ENCODE measurements at regions not wholly inside any gene's neighbourhood (a gene's known extent, or its start where the extent isn't known, plus 50 kb on each side); places are given as distances from the start of the nearest gene placed in this dataset.

GRCh38 chr15:46548989-46549388 is 914.2 kb downstream of the SQOR start:
- POLR2A ChIA-PET, result no interaction called here
- CTCF ChIA-PET, result no interaction called here
- no peak overlapping the region for H3K27ac Mint-ChIP-seq
- H3K4me3 Mint-ChIP-seq, result no peak overlapping the region
- intact Hi-C loops (cut with DNase I, micrococcal nuclease), result no loop called here
- H3K27me3 Mint-ChIP-seq, result no peaks in the 10 kb centered on the region
- DNase-seq (no peak), ATAC-seq (no peak)
- H3K36me3 Mint-ChIP-seq (ENCODE audit: low read depth), result no peaks in the 10 kb centered on the region
- peaks cover 6% of the 10 kb centered on the region for H3K9me3 Mint-ChIP-seq (ENCODE audit: low read depth)
- no peaks in the 10 kb centered on the region for H3K4me1 Mint-ChIP-seq

GRCh38 chr15:46552316-46552715 is 917.5 kb downstream of the SQOR start:
- Mint-ChIP-seq H3K4me1 (no peaks in the 10 kb centered on the region), H3K27me3 (no peaks in the 10 kb centered on the region), H3K27ac (no peak overlapping the region), H3K4me3 (no peak overlapping the region), H3K36me3 (ENCODE audit: low read depth) (no peaks in the 10 kb centered on the region), H3K9me3 (ENCODE audit: low read depth) (peaks cover 6% of the 10 kb centered on the region)
- no peak for ATAC-seq
- intact Hi-C loops (cut with DNase I, micrococcal nuclease), result no loop called here
- CTCF ChIA-PET, result no interaction called here
- no peak for DNase-seq
- POLR2A ChIA-PET, result no interaction called here

DNA sequence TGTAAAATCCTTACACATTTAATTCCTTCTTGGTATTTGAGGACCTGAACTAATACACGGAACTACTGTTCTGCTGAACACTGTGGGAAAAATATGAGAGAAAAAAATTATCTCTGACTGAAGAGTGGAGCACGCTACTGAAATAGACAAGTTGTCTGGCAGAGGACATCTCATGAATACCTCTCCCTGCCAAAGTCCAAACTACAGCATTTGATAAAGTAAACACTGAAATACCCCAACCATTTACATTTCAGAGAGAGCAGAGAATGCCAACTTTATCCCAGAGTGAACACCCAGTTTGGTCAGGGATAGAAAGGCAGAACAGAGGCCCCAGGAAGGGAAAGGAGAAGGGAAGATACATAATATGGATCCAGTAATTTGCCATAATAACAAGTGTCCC is 920.7 kb downstream of the SQOR start:
- Mint-ChIP-seq H3K36me3 (ENCODE audit: low read depth) (no peaks in the 10 kb centered on the region), H3K4me3 (no peak overlapping the region), H3K27me3 (no peaks in the 10 kb centered on the region), H3K9me3 (ENCODE audit: low read depth) (no peaks in the 10 kb centered on the region), H3K27ac (no peak overlapping the region), H3K4me1 (no peaks in the 10 kb centered on the region)
- ChIA-PET CTCF (no interaction called here), POLR2A (no interaction called here)
- intact Hi-C loops (cut with DNase I, micrococcal nuclease), result no loop called here
- no peak for ATAC-seq
- no peak for DNase-seq

DNA sequence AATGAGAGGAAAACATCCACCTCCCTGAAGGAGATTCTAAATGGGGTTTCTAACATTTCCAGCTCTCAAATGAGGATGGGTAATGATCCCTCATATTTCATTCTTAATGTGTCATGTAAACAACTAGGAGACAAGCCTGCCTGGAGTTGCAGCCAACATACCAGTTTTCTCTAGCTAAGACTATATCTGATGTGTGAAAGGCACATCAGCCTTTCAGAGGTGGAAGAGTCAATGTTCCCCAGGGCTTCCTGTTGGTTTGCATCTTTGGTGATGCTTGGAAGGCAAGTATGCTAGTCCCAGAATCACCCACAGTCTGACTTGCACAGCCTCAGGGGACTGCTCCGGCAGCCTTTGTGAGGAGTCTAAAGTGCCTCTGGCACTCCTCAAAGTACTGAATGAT is 921.2 kb downstream of the SQOR start:
- CTCF ChIA-PET, result no interaction called here
- no peaks in the 10 kb centered on the region for H3K36me3 Mint-ChIP-seq (ENCODE audit: low read depth)
- POLR2A ChIA-PET, result no interaction called here

GRCh38 chr15:46556559-46557379 is 921.9 kb downstream of the SQOR start:
- H3K4me3 Mint-ChIP-seq, result no peak overlapping the region
- no peak overlapping the region for H3K27ac Mint-ChIP-seq
- H3K27me3 Mint-ChIP-seq, result no peaks in the 10 kb centered on the region
- no peak for ATAC-seq
- peaks cover 5% of the 10 kb centered on the region for H3K9me3 Mint-ChIP-seq (ENCODE audit: low read depth)
- intact Hi-C loops (cut with DNase I, micrococcal nuclease), result no loop called here
- no peaks in the 10 kb centered on the region for H3K36me3 Mint-ChIP-seq (ENCODE audit: low read depth)
- ChIA-PET POLR2A (no interaction called here), CTCF (no interaction called here)
- DNase-seq, result no peak
- H3K4me1 Mint-ChIP-seq, result no peaks in the 10 kb centered on the region

More for the DNA sequence above, 921.2 kb downstream of the SQOR start:
- DNase-seq (no peak), ATAC-seq (no peak)
- Mint-ChIP-seq H3K27ac (no peak overlapping the region), H3K4me1 (no peaks in the 10 kb centered on the region), H3K27me3 (no peaks in the 10 kb centered on the region), H3K9me3 (ENCODE audit: low read depth) (peaks cover 1% of the 10 kb centered on the region), H3K4me3 (no peak overlapping the region)
- intact Hi-C loops (cut with DNase I, micrococcal nuclease), result no loop called here

DNA sequence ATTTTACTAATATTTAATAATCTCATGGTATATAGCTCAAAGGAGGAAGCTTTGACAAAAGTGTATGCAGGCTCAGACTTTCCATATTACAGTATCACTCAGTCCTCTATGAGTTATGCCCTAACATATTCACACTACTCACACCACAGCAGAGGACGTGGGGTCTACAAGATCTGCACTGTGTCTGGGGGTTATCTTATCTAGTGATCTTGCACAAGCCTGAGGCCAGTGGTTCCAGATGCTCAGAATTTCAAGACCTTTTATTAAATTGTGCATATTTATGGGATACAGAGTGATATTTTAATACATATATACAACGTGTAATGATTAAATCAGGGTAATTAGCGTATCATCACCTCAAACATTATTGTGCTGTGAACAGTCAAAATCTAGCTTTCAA is 933.1 kb downstream of the SQOR start:
- Mint-ChIP-seq H3K4me3 (no peak overlapping the region), H3K27me3 (no peaks in the 10 kb centered on the region), H3K4me1 (no peaks in the 10 kb centered on the region), H3K9me3 (ENCODE audit: low read depth) (peaks cover 3% of the 10 kb centered on the region), H3K27ac (no peak overlapping the region), H3K36me3 (ENCODE audit: low read depth) (no peaks in the 10 kb centered on the region)
- ATAC-seq, result no peak
- intact Hi-C loops (cut with DNase I, micrococcal nuclease), result no loop called here
- ChIA-PET POLR2A (no interaction called here), CTCF (no interaction called here)
- no peak for DNase-seq

GRCh38 chr15:46569781-46570180 is 935.0 kb downstream of the SQOR start:
- intact Hi-C loops (cut with DNase I, micrococcal nuclease), result no loop called here
- H3K27ac Mint-ChIP-seq, result no peak overlapping the region
- H3K4me3 Mint-ChIP-seq, result no peak overlapping the region
- ATAC-seq (no peak), DNase-seq (no peak)
- ChIA-PET CTCF (no interaction called here), POLR2A (no interaction called here)
- no peaks in the 10 kb centered on the region for H3K9me3 Mint-ChIP-seq (ENCODE audit: low read depth)
- no peaks in the 10 kb centered on the region for H3K36me3 Mint-ChIP-seq (ENCODE audit: low read depth)
- no peaks in the 10 kb centered on the region for H3K27me3 Mint-ChIP-seq
- H3K4me1 Mint-ChIP-seq, result no peaks in the 10 kb centered on the region

DNA sequence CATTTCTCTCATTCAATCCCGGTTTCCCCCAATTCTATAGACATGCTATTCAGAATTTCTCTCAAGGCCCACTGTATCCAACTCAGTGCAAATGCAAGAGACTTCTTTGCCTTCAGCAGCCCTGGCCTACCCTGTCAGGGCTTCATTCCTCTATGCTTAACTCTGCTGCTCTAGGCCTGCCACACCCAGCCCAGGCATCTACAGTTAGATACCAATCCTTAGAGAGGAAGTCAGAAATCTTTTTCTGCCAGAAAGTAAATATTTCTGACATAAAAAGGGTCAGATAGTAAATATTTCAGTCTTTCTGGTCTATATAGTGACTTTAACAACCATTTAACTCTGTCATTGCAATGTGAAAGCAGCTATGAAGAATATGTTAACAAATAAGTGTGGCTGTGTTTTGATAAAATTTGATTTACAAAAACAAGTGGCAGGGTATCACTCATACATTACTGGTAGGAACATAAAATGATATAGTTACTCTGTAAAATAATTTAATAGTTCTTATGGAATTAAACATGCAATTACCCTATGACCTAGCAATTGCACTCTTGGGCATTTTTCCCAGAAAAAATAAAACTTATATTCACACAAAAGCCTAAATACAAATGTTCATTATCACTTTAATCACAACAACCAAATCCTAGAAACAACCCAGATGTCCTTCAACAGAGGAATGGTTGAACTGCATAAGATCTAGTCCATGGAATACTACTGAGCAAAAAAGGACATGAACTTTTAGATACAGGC is 942.0 kb downstream of the SQOR start:
- ChIA-PET POLR2A (no interaction called here), CTCF (no interaction called here)
- Mint-ChIP-seq H3K4me1 (no peaks in the 10 kb centered on the region), H3K36me3 (ENCODE audit: low read depth) (no peaks in the 10 kb centered on the region), H3K27ac (no peak overlapping the region), H3K4me3 (no peak overlapping the region), H3K27me3 (no peaks in the 10 kb centered on the region), H3K9me3 (ENCODE audit: low read depth) (peaks cover 4% of the 10 kb centered on the region)
- DNase-seq, result no peak
- no peak for ATAC-seq
- intact Hi-C loops (cut with DNase I, micrococcal nuclease), result no loop called here

DNA sequence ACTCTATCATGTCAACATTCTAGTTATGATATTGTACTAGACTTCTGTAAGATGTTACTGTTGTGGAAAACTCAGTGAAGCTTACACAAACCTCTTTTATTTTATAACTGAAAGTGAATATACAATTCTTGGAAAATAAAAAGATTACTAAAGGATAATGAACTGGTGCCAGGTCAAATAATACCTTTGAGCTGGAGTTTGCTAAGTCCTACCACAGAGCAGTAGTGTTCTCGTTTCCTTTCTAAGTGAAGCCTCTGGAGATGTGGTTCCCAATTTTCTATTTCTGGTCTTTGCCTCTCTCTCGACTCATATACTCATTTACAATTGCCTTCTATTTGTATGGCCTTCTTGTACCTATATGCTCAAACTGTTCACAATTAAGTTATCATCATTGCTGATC is 942.9 kb downstream of the SQOR start:
- intact Hi-C loops (cut with DNase I, micrococcal nuclease), result no loop called here
- Mint-ChIP-seq H3K27ac (no peak overlapping the region), H3K4me1 (no peaks in the 10 kb centered on the region), H3K27me3 (no peaks in the 10 kb centered on the region), H3K9me3 (ENCODE audit: low read depth) (peaks cover 4% of the 10 kb centered on the region), H3K4me3 (no peak overlapping the region), H3K36me3 (ENCODE audit: low read depth) (no peaks in the 10 kb centered on the region)
- ATAC-seq, result no peak
- POLR2A ChIA-PET, result no interaction called here
- CTCF ChIA-PET, result no interaction called here
- no peak for DNase-seq

DNA sequence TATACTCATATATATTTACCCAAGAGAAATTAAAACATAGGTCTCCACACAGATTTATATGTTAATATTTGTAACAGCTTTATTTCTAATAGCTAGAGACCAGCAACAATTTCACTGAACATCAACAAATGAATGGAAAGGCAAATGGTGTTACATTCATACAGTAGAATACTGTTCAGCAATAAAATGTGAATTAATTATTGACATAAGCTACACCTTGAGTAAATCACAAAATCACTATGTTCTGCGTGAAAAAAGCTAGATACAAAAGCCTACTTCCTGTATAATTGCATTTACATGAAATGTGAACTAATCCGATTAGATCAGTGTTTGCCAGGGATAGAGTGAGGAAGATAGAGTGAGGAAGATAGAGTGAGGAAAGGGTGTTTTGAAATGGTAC is 945.7 kb downstream of the SQOR start:
- no peaks in the 10 kb centered on the region for H3K27me3 Mint-ChIP-seq
- no peak overlapping the region for H3K27ac Mint-ChIP-seq
- intact Hi-C loops (cut with DNase I, micrococcal nuclease), result no loop called here
- ChIA-PET POLR2A (no interaction called here), CTCF (interaction anchor here (0.7 kb wide), 1 partner anchor 9 kb away, joined by 3 read pairs; no protein-coding TSS in a partner anchor)
- H3K36me3 Mint-ChIP-seq (ENCODE audit: low read depth), result no peaks in the 10 kb centered on the region
- DNase-seq, result no peak
- peaks cover 11% of the 10 kb centered on the region for H3K9me3 Mint-ChIP-seq (ENCODE audit: low read depth)
- H3K4me1 Mint-ChIP-seq, result no peaks in the 10 kb centered on the region
- H3K4me3 Mint-ChIP-seq, result no peak overlapping the region
- ATAC-seq, result no peak

GRCh38 chr15:46580924-46581323 is 946.1 kb downstream of the SQOR start:
- no peak overlapping the region for H3K4me3 Mint-ChIP-seq
- intact Hi-C loops (cut with DNase I, micrococcal nuclease), result no loop called here
- ChIA-PET POLR2A (no interaction called here), CTCF (no interaction called here)
- H3K27me3 Mint-ChIP-seq, result no peaks in the 10 kb centered on the region
- peaks cover 11% of the 10 kb centered on the region for H3K9me3 Mint-ChIP-seq (ENCODE audit: low read depth)
- ATAC-seq, result no peak
- no peaks in the 10 kb centered on the region for H3K36me3 Mint-ChIP-seq (ENCODE audit: low read depth)
- H3K4me1 Mint-ChIP-seq, result no peaks in the 10 kb centered on the region
- no peak for DNase-seq
- no peak overlapping the region for H3K27ac Mint-ChIP-seq

DNA sequence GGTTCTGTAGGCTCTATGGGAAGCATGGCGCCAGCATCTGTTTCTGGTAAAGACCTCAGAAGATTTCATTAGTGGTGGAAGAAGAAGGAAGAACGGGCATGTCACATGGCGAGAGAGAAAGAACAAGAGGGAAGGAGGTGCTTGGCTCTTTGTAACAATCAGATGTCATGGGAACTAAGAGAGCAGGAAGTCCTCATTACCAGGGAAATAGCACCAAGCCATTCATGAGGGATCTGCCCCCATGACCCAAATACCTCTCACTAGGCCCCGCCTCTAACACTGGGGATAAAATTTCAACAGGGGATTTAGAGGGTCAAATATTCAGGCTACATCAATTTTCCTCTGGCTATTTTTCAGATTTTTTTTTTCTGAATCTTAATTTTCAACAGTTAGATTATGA is 954.3 kb downstream of the SQOR start:
- ChIA-PET POLR2A (no interaction called here), CTCF (interaction anchor here (0.9 kb wide), 1 partner anchor 9 kb away, joined by 3 read pairs; no protein-coding TSS in a partner anchor)
- Mint-ChIP-seq H3K9me3 (ENCODE audit: low read depth) (peaks cover 9% of the 10 kb centered on the region), H3K27me3 (no peaks in the 10 kb centered on the region), H3K4me3 (no peak overlapping the region), H3K4me1 (no peaks in the 10 kb centered on the region), H3K27ac (no peak overlapping the region), H3K36me3 (ENCODE audit: low read depth) (no peaks in the 10 kb centered on the region)
- intact Hi-C loops (cut with DNase I, micrococcal nuclease), result no loop called here
- no peak for DNase-seq
- no peak for ATAC-seq

All from activated CD4-positive, alpha-beta T cell treated with anti-CD3 and anti-CD28 coated beads for 36 hours (primary cell).